ENCODE measurements at regions not wholly inside any gene's neighbourhood (a gene's known extent, or its start where the extent isn't known, plus 50 kb on each side); places are given as distances from the start of the nearest gene placed in this dataset.

GRCh38 chr2:129748653-129749052 is 230.8 kb upstream of the RAB6C start:
- H3K27me3 ChIP-seq (ENCODE audit: low read length) = peaks cover 11% of the 10 kb centered on the region; the same call in 1 of the 2 replicates
- H2AFZ ChIP-seq (ENCODE audit: low read length) = no peak overlapping the region
- no peaks in the 10 kb centered on the region for H3K4me1 ChIP-seq (ENCODE audit: insufficient read depth, low read length)
- no peak for ATAC-seq
- H4K20me1 ChIP-seq (ENCODE audit: low read length) = no peaks in the 10 kb centered on the region
- peak; percentile 4 for DNase-seq
- H3F3A ChIP-seq (ENCODE audit: low read length, unreplicated experiment) = no peaks in the 10 kb centered on the region
- POLR2A ChIA-PET (ENCODE audit: unreplicated experiment) = no interaction called here
- no peak overlapping the region for H3K27ac ChIP-seq (ENCODE audit: low read length)
- no TSS peak for BruUV-seq (replicated peaks)
- H3K4me3 ChIP-seq (ENCODE audit: low read length) = no peak overlapping the region
- H3K9me3 ChIP-seq (ENCODE audit: low read length) = no peaks in the 10 kb centered on the region
- H3K4me2 ChIP-seq (ENCODE audit: low read length) = no peak overlapping the region
- CTCF ChIA-PET = no interaction called here
- no peak overlapping the region for H3K9ac ChIP-seq (ENCODE audit: low read length)
- TF ChIP-seq EZH2phosphoT487 (IDR thresholded peaks at IDR 0.05; ENCODE audit: borderline replicate concordance, low read length) = no peak
- TF ChIP-seq CTCF (conservative IDR thresholded peaks at IDR 0.05; ENCODE audit: low read depth, low read length) = no peak
- no peak for TF ChIP-seq EZH2 (IDR thresholded peaks at IDR 0.05; ENCODE audit: low read length, unreplicated experiment)
- no peaks in the 10 kb centered on the region for H3K79me2 ChIP-seq (ENCODE audit: low read length)
- intact Hi-C loops (cut with micrococcal nuclease) = no loop called here
- H3K36me3 ChIP-seq (ENCODE audit: low read depth, low read length) = no peaks in the 10 kb centered on the region
- no peaks in the 10 kb centered on the region for H3K9me2 ChIP-seq (replicated peaks; ENCODE audit: low read length)

- Histone ChIP-seq H3K4me3 (ENCODE audit: low read length) (no peak overlapping the region), H3K9me3 (ENCODE audit: low read length) (no peaks in the 10 kb centered on the region), H3K9ac (ENCODE audit: low read length) (no peak overlapping the region), H4K20me1 (ENCODE audit: low read length) (no peaks in the 10 kb centered on the region), H3K4me1 (ENCODE audit: insufficient read depth, low read length) (no peaks in the 10 kb centered on the region), H3K79me2 (ENCODE audit: low read length) (no peaks in the 10 kb centered on the region), H3K27ac (ENCODE audit: low read length) (no peak overlapping the region), H3K9me2 (replicated peaks; ENCODE audit: low read length) (no peaks in the 10 kb centered on the region), H3K36me3 (ENCODE audit: low read depth, low read length) (no peaks in the 10 kb centered on the region), H2AFZ (ENCODE audit: low read length) (no peak overlapping the region), H3F3A (ENCODE audit: low read length, unreplicated experiment) (no peaks in the 10 kb centered on the region), H3K4me2 (ENCODE audit: low read length) (no peak overlapping the region), H3K27me3 (ENCODE audit: low read length) (peaks cover 15% of the 10 kb centered on the region)
- TF ChIP-seq EZH2phosphoT487 (IDR thresholded peaks at IDR 0.05; ENCODE audit: borderline replicate concordance, low read length) (no peak), EZH2 (IDR thresholded peaks at IDR 0.05; ENCODE audit: low read length, unreplicated experiment) (no peak), CTCF (conservative IDR thresholded peaks at IDR 0.05; ENCODE audit: low read depth, low read length) (no peak)
- ATAC-seq (no peak), DNase-seq (no peak)
- intact Hi-C loops (cut with micrococcal nuclease) = no loop called here
- POLR2A ChIA-PET (ENCODE audit: unreplicated experiment) = no interaction called here
- CTCF ChIA-PET = no interaction called here
- BruUV-seq (replicated peaks) = no TSS peak
Observed at GRCh38 chr2:129751409-129751808, 228.1 kb upstream of the RAB6C start.

GRCh38 chr2:129752176-129752575 is 227.3 kb upstream of the RAB6C start:
- ChIA-PET CTCF (no interaction called here), POLR2A (ENCODE audit: unreplicated experiment) (no interaction called here)
- no peaks in the 10 kb centered on the region for H3K9me3 ChIP-seq (ENCODE audit: low read length)
- ATAC-seq = no peak
- no peak overlapping the region for H3K4me2 ChIP-seq (ENCODE audit: low read length)
- no peak overlapping the region for H3K4me3 ChIP-seq (ENCODE audit: low read length)
- intact Hi-C loops (cut with micrococcal nuclease) = no loop called here
- no peak overlapping the region for H3K9ac ChIP-seq (ENCODE audit: low read length)
- TF ChIP-seq CTCF (conservative IDR thresholded peaks at IDR 0.05; ENCODE audit: low read depth, low read length) (no peak), EZH2 (IDR thresholded peaks at IDR 0.05; ENCODE audit: low read length, unreplicated experiment) (no peak), EZH2phosphoT487 (IDR thresholded peaks at IDR 0.05; ENCODE audit: borderline replicate concordance, low read length) (no peak)
- no peaks in the 10 kb centered on the region for H3K4me1 ChIP-seq (ENCODE audit: insufficient read depth, low read length)
- H3K79me2 ChIP-seq (ENCODE audit: low read length) = no peaks in the 10 kb centered on the region
- H4K20me1 ChIP-seq (ENCODE audit: low read length) = no peaks in the 10 kb centered on the region
- no peaks in the 10 kb centered on the region for H3K36me3 ChIP-seq (ENCODE audit: low read depth, low read length)
- BruUV-seq (replicated peaks) = no TSS peak
- DNase-seq = no peak
- no peak overlapping the region for H2AFZ ChIP-seq (ENCODE audit: low read length)
- no peaks in the 10 kb centered on the region for H3F3A ChIP-seq (ENCODE audit: low read length, unreplicated experiment)
- H3K9me2 ChIP-seq (replicated peaks; ENCODE audit: low read length) = no peaks in the 10 kb centered on the region
- no peak overlapping the region for H3K27ac ChIP-seq (ENCODE audit: low read length)
- H3K27me3 ChIP-seq (ENCODE audit: low read length) = peaks cover 23% of the 10 kb centered on the region
